GM19455 (cell line): ENCODE measurements at regions not wholly inside any gene's neighbourhood (a gene's known extent, or its start where the extent isn't known, plus 50 kb on each side); places are given as distances from the start of the nearest gene placed in this dataset.
A peak's percentile ranks its signal among the peaks of the same experiment; 100 is the strongest.

Experiments used
- ATAC-seq: cut with Tn5 transposase; IDR thresholded peaks from one replicate; pipeline ENCODE4 v1.9.1; 2021; ENCODE audit not compliant: unreplicated experiment

GRCh38 chr14:97287956-97288355, 490.8 kb downstream of the VRK1 start:
- no peak for ATAC-seq

DNA sequence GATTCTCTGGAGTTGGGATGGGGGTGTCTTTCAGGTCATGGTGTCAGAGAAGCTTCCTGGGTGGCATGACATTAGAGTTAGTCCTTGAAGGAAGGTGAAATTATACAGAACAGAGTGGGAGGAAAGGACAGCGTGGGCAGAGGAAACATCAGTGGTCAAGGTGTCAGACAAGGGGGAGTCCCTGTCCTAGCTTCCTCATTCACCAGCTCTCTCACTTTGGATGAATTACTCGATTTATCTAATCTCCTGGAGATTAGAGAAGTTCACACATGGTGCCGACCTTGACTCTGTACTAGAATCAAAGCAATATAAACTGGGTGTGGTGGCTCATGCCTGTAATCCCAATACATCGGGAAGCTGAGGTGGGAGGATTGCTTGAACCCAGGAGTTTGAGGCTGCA, 492.9 kb downstream of the VRK1 start:
- no peak for ATAC-seq

- no peak for ATAC-seq
Observed at GRCh38 chr14:97290977-97291376, 493.8 kb downstream of the VRK1 start.

- ATAC-seq: no peak
Observed at GRCh38 chr14:97293659-97294058, 496.5 kb downstream of the VRK1 start.

GRCh38 chr14:97295108-97295710, 498.0 kb downstream of the VRK1 start:
- no peak for ATAC-seq

GRCh38 chr14:97296176-97296575, 499.0 kb downstream of the VRK1 start:
- ATAC-seq: no peak

DNA sequence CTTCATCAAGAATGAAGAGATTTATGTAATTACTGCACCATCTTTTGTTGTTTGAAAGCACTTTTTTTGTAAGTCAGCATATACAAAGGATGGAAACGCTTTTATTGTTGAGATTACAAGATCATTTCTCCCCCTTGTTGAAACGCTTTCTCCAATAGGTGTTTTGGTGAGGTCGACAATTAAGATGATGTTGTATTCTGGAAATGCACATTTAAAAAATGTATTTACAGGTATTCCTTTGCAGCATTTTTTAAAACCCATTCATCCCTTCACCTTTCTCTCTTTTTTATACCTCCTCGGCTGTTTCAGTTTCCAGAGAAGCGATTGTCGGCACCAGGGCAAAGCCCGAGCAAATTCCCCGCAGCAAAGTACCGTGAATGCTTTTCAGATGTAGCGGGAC, 499.9 kb downstream of the VRK1 start:
- no peak for ATAC-seq

GRCh38 chr14:97298331-97298730, 501.1 kb downstream of the VRK1 start:
- no peak for ATAC-seq

DNA sequence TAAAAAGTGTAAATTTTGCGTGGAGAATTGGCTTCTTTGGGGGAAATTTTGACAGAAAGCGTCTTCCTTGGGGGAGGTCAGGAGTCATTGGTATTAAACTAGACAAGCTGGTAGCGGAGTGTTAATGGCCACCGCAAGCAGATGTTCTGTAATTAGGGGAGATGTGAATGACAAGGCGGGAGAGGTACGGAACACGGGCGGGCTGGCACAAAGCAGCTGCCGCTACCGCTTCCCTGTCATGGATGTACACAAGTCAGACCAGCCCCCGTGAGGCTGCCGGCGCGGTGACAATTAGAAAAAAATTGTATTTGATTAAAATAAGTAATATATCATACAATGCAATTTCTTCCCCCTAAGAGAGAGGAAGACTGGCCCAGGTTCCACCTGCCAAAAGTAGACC, 501.6 kb downstream of the VRK1 start:
- ATAC-seq: no peak

GRCh38 chr14:97299661-97300060, 502.5 kb downstream of the VRK1 start:
- no peak for ATAC-seq

GRCh38 chr14:97301931-97302559, 504.9 kb downstream of the VRK1 start:
- no peak for ATAC-seq

GRCh38 chr14:97306133-97306759, 509.1 kb downstream of the VRK1 start:
- ATAC-seq: peak; percentile 41

DNA sequence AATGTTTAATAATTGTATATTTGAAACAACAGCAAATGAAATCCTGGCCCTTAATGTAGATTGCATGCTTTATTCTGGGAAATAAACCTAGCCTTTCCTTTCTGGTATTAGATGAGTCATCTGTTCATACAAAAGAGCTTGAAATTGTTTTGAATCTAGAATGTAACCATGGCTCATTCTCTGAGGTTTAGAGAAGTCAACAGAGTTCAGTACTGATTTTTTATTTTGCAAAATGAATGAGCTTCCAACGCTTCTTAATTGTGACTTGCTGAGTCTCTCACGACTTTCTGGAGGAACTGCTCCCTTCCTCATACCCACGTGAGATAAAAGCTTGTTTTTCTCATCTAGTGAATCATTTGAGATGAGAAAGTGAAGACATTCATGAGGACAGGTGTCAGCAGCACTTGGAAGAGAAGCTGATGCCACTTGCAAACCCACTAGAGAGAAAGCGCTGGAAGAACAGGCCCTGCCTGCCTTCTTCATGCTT, 509.6 kb downstream of the VRK1 start:
- peak; percentile 65 for ATAC-seq

- no peak for ATAC-seq
Observed at GRCh38 chr14:97311411-97311810, 514.2 kb downstream of the VRK1 start.

GRCh38 chr14:97312910-97313309, 515.7 kb downstream of the VRK1 start:
- no peak for ATAC-seq

DNA sequence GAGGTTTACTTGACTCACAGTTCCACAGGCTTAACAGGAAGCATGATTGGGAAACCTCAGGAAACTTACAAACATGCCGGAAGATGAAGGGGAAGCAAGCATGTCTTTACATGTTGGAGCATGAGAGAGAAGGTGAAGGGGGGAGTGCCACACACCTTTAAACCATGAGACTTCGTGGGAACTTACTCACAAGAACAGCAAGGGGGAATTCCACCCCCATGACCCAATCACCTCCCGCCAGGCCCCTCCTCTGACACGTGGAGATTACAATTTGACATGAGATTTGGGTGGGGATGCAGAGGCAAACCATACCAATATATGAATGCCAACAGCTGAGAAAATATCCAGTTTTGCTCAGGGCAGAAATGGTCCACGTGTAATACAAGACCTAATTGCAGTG, 518.6 kb downstream of the VRK1 start:
- no peak for ATAC-seq

DNA sequence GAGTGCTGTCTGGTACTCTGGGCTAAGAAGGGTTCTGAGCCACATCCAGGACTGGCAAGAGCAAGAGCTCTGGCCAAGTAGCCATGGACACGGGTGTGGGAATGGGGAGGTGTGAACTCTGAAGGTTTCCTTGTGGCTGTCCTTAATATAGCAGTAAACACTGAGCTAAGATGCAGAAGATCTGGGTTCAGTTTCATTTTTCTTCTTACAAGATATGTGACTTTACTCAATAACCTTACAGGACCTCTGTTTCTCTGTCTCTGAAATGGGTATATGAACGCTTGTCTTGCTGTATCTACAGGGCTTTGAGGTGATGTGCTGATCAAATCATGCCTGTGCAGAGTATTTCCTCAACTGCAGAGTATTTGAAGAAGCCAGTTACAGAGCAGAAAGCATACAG, 521.2 kb downstream of the VRK1 start:
- no peak for ATAC-seq

DNA sequence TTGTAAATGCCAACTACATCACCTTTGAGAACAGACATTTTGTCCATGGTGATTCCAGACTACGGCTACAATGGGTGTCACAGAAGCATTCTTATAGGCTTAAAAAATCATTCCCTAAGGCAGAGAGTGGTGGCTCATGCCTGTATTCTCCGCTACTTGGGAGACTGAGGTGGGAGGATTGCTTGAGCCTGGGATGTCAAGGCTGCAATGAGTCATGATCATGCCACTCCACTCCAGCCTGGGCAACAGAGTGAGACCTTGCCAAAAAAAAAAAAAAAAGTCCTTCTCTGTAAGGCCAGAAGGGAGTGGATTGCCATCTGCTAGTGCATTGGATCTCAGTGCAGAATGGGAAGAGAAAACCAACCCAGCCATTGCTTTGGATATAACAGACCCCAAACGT, 522.5 kb downstream of the VRK1 start:
- no peak for ATAC-seq

DNA sequence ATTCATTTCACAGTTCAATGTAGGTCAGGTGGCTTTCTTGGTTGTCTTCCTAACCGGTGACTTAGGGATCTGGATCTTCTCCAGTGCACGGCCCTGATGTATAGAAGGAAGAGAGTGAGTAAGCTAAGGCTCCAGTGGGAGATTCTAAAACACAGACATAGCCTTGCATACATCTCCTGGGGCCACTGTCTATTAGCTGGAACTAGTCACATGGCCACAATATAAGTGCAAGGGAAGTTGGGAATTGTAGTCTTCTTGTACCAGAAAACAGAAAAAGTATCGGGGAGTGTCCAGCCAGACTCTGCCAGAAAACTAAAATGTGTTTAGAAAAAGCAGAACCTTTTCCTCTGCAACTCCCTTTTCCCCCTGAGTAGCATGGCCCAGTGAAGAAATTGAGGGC, 531.6 kb downstream of the VRK1 start:
- no peak for ATAC-seq

GRCh38 chr14:97329701-97330100, 532.5 kb downstream of the VRK1 start:
- no peak for ATAC-seq

DNA sequence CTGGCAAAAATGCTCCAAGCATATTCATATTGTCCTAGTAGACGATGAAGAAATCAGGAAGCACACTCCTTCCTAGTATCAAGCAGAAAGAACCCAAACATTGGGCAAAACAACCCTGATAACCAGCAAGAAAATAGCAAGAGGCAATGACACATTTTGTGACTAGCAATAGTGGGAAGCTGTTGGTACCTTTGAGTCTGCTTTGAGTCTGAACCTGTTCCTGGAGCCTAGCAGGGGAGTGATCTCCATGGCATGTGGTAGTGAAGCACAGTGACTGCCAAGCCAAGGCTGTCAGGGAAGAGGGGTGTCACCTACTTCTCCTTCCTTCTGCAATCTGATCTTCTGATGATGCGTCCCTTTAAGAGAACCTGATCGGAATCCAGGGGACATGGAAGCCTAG, 533.9 kb downstream of the VRK1 start:
- no peak for ATAC-seq

- no peak for ATAC-seq
Observed at GRCh38 chr14:97331526-97331925, 534.3 kb downstream of the VRK1 start.

DNA sequence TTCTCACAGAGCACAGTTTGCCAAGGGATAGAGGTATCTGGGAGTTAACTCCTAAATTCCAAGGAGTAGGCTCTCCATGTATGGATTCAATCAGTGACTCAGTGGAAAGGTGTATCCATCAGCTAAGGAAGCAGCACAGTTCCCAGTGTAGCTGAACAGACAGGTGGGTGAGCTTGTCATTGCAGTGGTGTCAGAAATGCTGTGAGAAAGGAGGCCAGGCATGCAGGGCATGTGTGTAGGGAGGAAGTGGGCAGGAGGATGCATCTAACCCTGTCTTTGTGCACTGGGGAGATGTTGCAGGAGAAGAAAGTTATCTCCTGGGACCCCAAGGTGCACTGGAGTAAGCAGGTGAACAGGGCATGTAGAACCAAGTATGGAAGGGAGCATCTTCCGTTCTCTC, 539.0 kb downstream of the VRK1 start:
- ATAC-seq: no peak
